Esophagus squamous epithelium (tissue), 4 donors: ENCODE measurements at regions not wholly inside any gene's neighbourhood (a gene's known extent, or its start where the extent isn't known, plus 50 kb on each side); places are given as distances from the start of the nearest gene placed in this dataset.

Experiments used
- CTCF ChIP-seq, 6 experiments: fragments of 450-650 bp in 4 of 6; fragments of 200-600 bp in 2 of 6; sonication (generic) in 2 of 6; IDR thresholded peaks; one replicate each; pipeline ENCODE4 v1.5.1; 2016 to 2019; ENCODE audit warnings: antibody characterized with exemption in 6 of 6, mild to moderate bottlenecking in 4 of 6, moderate library complexity in 4 of 6
- POLR2A ChIP-seq, 4 donors: fragments of 450-650 bp; IDR thresholded peaks; one replicate each; pipeline ENCODE4 v1.6.1; 2017; ENCODE audit warnings: antibody characterized with exemption in 4 of 4, mild to moderate bottlenecking in 4 of 4, moderate library complexity in 3 of 4

GRCh38 chr10:4063717-4064116 is 278.7 kb upstream of the KLF6 start:
- no peak for TF ChIP-seq CTCF (IDR thresholded peaks at IDR 0.05)
- no peak for TF ChIP-seq POLR2A (IDR thresholded peaks at IDR 0.05)
